Activated CD8-positive, alpha-beta T cell treated with anti-CD3 and anti-CD28 coated beads for 36 hours (primary cell): ENCODE measurements at regions not wholly inside any gene's neighbourhood (a gene's known extent, or its start where the extent isn't known, plus 50 kb on each side); places are given as distances from the start of the nearest gene placed in this dataset.

Experiments
- ATAC-seq: fragments of 200-7000 bp; cut with Tn5 transposase; one replicate; pipeline ENCODE4 v1.10.0; 2021; ENCODE audit warnings: mild to moderate bottlenecking, moderate library complexity
- CTCF ChIA-PET: fragments of 350-600 bp; sonication (Branson Sonifier 250); formaldehyde crosslinking; loops from one replicate; lab custom pipeline; 2021; ENCODE audit warnings: antibody characterized with exemption; lab: Charles Lee
- POLR2A ChIA-PET: fragments of 350-600 bp; sonication (Branson Sonifier 250); formaldehyde crosslinking; loops from one replicate; lab custom pipeline; 2021; ENCODE audit warnings: antibody characterized with exemption; lab: Charles Lee
- DNase-seq: peaks from one replicate; pipeline ENCODE4 v3.0.0-alpha.2; 2020
- H3K27ac Mint-ChIP-seq: one replicate; pipeline ENCODE4 v1.8.0; 2021; ENCODE audit warnings: mild to moderate bottlenecking, mixed read lengths
- H3K27me3 Mint-ChIP-seq: one replicate; pipeline ENCODE4 v1.8.0; 2021; ENCODE audit warnings: mixed read lengths
- H3K36me3 Mint-ChIP-seq: one replicate; pipeline ENCODE4 v1.8.0; 2021; ENCODE audit warnings: low read depth, mixed read lengths
- H3K4me1 Mint-ChIP-seq: one replicate; pipeline ENCODE4 v1.8.0; 2021; ENCODE audit warnings: low read depth, mixed read lengths
- H3K4me3 Mint-ChIP-seq: one replicate; pipeline ENCODE4 v1.8.0; 2021; ENCODE audit warnings: mild to moderate bottlenecking, moderate library complexity, mixed read lengths
- H3K9me3 Mint-ChIP-seq: one replicate; pipeline ENCODE4 v1.8.0; 2021; ENCODE audit warnings: mixed read lengths
- intact Hi-C: fragments of 100-400 bp; cut with micrococcal nuclease; formaldehyde crosslinking; loops from one replicate; pipeline ENCODE4 v1.10.0; 2022
- TF ChIP-seq, protein P1 (sequence below): fragments of 200-600 bp; IDR thresholded peaks from one replicate; pipeline ENCODE4 v1.8.0; 2022; ENCODE audit warnings: antibody characterized with exemption, mild to moderate bottlenecking

DNA sequence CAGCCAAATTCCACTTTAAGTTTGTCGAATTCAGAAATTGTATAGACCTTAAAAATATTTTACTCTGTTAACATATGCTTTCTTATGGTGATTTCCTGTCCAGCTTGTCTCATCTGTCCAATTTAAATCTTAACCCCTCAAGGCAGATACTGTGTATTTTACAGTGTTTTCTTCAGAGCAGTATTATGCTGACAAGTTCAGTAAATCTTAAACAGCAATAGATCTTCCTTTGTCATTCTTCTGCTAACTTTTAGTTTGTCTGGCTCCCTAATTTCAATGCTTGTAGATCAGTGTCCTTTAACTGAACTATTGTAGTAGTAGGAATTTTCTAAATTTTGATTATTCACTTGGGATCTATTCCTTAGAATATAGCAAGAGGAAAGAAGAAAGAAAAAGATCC, 52.8 kb upstream of the MEIS1 start:
- Mint-ChIP-seq H3K9me3 (no peaks in the 10 kb centered on the region), H3K4me1 (no peaks in the 10 kb centered on the region), H3K4me3 (no peak overlapping the region), H3K27me3 (no peaks in the 10 kb centered on the region), H3K36me3 (no peaks in the 10 kb centered on the region), H3K27ac (no peak overlapping the region)
- ATAC-seq (no peak), DNase-seq (no peak)
- intact Hi-C loops: no loop called here
- POLR2A ChIA-PET: no interaction called here
- CTCF ChIA-PET: interaction anchor here (0.7 kb wide), 1 partner anchor 743 kb away, joined by 3 read pairs; no protein-coding TSS in a partner anchor
- TF ChIP-seq, protein P1, sequence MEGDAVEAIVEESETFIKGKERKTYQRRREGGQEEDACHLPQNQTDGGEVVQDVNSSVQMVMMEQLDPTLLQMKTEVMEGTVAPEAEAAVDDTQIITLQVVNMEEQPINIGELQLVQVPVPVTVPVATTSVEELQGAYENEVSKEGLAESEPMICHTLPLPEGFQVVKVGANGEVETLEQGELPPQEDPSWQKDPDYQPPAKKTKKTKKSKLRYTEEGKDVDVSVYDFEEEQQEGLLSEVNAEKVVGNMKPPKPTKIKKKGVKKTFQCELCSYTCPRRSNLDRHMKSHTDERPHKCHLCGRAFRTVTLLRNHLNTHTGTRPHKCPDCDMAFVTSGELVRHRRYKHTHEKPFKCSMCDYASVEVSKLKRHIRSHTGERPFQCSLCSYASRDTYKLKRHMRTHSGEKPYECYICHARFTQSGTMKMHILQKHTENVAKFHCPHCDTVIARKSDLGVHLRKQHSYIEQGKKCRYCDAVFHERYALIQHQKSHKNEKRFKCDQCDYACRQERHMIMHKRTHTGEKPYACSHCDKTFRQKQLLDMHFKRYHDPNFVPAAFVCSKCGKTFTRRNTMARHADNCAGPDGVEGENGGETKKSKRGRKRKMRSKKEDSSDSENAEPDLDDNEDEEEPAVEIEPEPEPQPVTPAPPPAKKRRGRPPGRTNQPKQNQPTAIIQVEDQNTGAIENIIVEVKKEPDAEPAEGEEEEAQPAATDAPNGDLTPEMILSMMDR: no peak

DNA sequence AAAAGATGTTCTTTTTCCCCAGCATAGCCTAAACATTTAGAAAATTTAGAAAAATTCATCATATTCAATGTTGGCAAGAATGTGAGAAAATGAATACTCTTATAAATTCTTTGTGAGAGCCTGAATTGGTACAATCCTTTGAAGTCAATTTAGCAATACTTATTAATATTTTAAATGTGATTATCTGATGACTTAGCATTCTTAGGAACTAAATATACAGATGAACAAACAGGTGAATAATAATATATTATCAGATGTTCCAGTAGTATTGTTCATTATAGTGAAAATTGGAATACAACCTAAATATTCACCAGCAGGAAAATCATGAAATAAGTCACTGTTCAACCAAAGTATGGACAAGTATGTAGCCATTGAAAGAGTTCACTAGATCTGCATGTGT, 55.5 kb upstream of the MEIS1 start:
- no peak for ATAC-seq
- no peak for DNase-seq
- Mint-ChIP-seq H3K9me3 (no peaks in the 10 kb centered on the region), H3K36me3 (no peaks in the 10 kb centered on the region), H3K27me3 (no peaks in the 10 kb centered on the region), H3K4me1 (no peaks in the 10 kb centered on the region), H3K4me3 (no peak overlapping the region), H3K27ac (no peak overlapping the region)
- POLR2A ChIA-PET: no interaction called here
- TF ChIP-seq, protein P1: no peak
- intact Hi-C loops: no loop called here
- CTCF ChIA-PET: no interaction called here

DNA sequence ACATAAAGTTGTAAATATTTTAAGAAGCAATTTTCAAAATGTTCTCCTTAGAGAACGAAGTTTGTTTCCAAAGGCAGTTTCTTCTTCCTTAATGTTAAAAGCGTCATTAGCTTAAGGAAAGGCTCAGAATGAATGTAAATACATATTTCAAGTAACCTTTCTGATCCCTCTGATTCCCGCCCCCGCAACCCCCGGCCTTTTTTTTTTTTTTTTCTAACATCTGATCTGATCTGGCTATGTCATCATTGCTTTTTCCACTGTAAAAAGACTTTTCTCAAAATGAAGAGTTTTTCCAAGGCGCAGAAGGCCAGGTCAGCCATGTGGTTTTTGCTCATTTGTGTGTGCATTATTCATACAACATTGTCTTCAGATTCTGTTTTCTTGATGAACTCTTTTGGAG, 57.1 kb upstream of the MEIS1 start:
- H3K4me3 Mint-ChIP-seq: no peak overlapping the region
- H3K4me1 Mint-ChIP-seq: no peaks in the 10 kb centered on the region
- no peaks in the 10 kb centered on the region for H3K9me3 Mint-ChIP-seq
- ATAC-seq (no peak), DNase-seq (no peak)
- no peaks in the 10 kb centered on the region for H3K27me3 Mint-ChIP-seq
- H3K27ac Mint-ChIP-seq: no peak overlapping the region
- TF ChIP-seq, protein P1: no peak
- ChIA-PET POLR2A (no interaction called here), CTCF (no interaction called here)
- H3K36me3 Mint-ChIP-seq: no peaks in the 10 kb centered on the region
- intact Hi-C loops: no loop called here

DNA sequence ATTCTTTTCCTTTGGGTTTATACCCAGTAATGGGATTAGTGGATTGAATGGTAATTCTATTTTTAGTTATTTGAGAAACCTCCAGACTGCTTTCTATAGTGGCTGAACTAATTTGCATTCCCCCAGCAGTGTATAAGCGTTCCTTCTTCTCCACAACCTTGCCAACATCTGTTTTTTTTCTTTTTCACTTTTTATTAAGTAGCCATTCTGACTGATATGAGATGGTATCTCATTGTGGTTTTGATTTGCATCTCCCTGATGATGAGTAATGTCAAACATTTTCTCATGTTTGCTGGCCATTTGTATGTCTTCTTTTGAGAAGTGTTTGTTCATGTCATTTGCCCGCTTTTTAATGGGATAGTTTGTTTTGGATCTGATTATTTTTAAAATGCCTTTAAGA, 64.1 kb upstream of the MEIS1 start:
- DNase-seq (no peak), ATAC-seq (no peak)
- H3K27ac Mint-ChIP-seq: no peak overlapping the region
- intact Hi-C loops: no loop called here
- POLR2A ChIA-PET: no interaction called here
- no peaks in the 10 kb centered on the region for H3K36me3 Mint-ChIP-seq
- H3K9me3 Mint-ChIP-seq: no peaks in the 10 kb centered on the region
- H3K4me3 Mint-ChIP-seq: no peak overlapping the region
- H3K27me3 Mint-ChIP-seq: no peaks in the 10 kb centered on the region
- H3K4me1 Mint-ChIP-seq: no peaks in the 10 kb centered on the region
- CTCF ChIA-PET: no interaction called here
- TF ChIP-seq, protein P1: no peak

DNA sequence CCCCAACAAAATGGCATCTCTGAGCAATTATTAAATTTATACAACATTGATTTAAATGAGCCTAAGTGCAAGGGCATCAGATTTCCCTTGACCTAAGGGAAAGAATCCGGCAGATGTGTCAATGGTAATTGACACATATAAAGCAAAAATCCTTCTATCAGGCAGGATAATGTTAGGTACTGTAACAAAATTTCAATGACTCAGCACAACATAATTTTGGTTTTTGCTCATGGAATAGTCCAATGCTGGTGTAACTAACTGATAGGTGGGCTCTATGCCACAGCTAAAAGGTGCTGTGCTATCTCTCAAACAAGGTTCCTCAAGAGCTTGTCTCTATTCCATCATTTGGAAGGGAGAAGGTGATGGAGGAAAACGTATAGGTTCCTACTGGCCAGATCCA, 68.3 kb upstream of the MEIS1 start:
- ChIA-PET CTCF (no interaction called here), POLR2A (no interaction called here)
- ATAC-seq (no peak), DNase-seq (no peak)
- H3K4me1 Mint-ChIP-seq: no peaks in the 10 kb centered on the region
- TF ChIP-seq, protein P1: no peak
- no peak overlapping the region for H3K4me3 Mint-ChIP-seq
- no peaks in the 10 kb centered on the region for H3K27me3 Mint-ChIP-seq
- H3K9me3 Mint-ChIP-seq: no peaks in the 10 kb centered on the region
- intact Hi-C loops: no loop called here
- H3K27ac Mint-ChIP-seq: no peak overlapping the region
- H3K36me3 Mint-ChIP-seq: no peaks in the 10 kb centered on the region
